IPS-11a (cell line): ENCODE measurements at regions not wholly inside any gene's neighbourhood (a gene's known extent, or its start where the extent isn't known, plus 50 kb on each side); places are given as distances from the start of the nearest gene placed in this dataset.
"Not testable (repeated sequence)": the region's sequence is repeated elsewhere in the genome, so short reads cannot be mapped to it uniquely, and the experiment has no call there.

Experiments used
- H3K4me3 ChIP-seq: one replicate; pipeline ENCODE4 v1.5.1; 2013; ENCODE audit warnings: low read depth, low read length, control low read depth

DNA sequence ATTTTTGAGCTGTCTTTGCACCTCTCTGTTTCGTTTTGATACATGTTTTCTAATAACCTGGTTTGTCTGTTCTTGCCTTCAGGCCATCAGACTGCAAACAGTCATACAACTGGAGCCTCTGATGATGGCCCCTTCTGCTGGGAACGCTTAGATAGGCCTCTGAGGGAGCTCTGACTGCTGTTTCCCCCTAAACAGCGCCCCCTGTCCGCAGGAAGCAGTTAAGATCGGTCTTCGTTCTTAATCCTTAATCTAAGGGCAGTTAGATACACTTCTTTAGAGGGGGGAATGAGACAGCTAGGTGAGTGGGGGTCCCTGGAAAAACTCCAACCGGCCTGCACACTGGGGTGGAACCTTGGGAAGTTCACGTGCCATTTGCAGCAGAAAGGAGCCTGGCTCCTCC is 1338.8 kb upstream of the SEL1L start:
- no peak overlapping the region for H3K4me3 ChIP-seq

DNA sequence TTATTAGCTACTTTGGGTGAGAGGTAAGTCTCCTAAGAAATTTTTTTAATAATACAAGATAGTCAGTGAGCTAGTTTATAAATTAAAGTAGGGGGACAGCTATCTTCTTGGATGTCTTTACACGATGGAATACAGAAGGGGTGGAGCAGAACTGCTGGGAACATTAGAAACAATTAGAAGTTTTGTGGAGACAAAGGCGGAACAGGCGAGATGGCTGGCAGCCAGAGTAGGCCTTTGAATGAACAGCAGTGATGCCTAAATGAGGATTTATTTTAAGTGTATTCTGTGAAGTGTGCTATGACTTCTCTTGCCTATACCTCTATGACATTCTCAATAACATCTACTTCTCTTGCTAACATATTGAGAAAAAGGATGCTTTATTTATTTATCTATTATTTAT is 1345.3 kb upstream of the SEL1L start:
- H3K4me3 ChIP-seq = no peak overlapping the region

DNA sequence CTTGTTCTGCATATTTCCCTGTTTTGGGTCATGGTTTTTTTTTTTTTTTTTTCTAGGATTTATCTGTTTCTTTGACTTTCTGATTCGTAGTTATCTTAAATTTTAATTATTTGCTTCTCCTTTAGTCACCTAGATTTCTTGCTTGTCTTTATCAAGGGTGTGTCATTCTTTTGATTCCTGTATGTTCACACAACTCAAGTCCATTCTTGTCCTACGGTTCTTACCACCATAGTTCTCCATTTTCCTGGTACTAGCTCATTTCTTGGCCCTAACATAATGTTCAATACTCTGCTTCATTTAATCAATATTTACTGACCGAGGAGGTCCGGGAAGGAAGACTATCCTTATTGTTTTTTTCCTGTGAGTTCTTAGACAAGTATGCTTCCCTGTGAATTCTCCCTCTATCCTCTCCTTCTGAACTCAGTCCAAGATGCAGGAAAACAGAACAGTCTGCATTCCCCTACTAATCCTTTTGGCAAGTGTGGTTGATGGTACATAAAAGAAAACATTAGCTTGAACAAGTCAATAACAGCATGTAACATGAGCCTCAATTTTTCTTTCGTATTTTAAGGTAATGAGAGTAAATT is 1346.4 kb upstream of the SEL1L start:
- no peak overlapping the region for H3K4me3 ChIP-seq

DNA sequence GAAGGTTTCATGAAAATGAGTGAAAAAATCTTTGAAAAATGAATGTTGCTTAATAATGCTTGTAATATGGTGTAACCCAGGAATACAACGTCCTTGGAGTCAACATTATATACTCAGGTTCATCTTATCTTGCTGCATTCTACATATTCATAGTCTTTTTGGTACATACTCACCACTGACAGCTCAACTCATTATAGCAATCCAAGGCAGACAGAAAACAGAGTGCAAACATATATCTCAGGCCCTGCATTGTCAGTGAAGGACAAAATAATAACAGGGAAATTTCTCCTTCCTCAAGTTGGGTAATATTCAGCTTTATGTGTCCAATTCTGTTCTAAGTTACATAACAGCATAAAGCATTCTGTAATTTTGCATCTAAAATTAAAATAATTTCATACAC is 1353.0 kb upstream of the SEL1L start:
- no peak overlapping the region for H3K4me3 ChIP-seq

DNA sequence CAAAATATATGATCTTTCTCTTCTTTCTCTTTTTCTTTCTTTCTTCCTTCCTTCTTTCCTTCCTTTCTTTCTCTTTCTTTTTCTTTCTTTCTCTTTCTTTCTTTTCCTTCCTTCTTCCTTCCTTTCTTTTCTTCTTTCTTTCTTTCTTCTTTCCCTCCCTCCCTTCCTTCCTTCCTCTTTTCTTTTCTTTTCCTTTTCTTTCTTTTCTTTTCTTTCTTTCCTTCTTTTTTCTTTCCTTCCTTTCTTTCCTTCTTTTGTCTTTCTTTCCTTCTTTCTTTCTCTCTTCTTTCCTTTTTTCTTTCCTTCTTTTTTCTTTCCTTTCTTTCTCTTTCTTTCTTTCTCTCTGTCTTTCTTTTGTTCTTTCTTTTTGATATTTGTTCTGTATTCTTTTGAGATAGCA is 1356.0 kb upstream of the SEL1L start:
- H3K4me3 ChIP-seq = no peak overlapping the region

DNA sequence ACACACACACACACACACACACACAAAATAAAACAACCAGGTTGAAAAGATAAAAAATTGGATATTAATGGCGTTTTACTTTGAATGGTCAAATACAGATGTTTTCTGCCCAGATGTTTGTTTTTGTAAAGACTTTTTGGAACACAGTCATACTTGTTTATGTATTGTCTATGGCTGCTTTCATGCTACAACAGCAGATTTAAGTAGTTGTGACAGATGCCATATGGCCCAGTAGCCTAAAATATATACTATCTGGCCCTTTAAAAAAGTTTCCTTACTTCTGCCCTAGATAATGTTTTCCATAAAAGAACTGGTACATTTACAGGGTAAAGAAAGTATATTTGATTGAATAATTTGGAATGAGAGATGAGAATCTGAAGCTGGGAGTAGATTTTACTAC is 1362.8 kb upstream of the SEL1L start:
- no peak overlapping the region for H3K4me3 ChIP-seq

DNA sequence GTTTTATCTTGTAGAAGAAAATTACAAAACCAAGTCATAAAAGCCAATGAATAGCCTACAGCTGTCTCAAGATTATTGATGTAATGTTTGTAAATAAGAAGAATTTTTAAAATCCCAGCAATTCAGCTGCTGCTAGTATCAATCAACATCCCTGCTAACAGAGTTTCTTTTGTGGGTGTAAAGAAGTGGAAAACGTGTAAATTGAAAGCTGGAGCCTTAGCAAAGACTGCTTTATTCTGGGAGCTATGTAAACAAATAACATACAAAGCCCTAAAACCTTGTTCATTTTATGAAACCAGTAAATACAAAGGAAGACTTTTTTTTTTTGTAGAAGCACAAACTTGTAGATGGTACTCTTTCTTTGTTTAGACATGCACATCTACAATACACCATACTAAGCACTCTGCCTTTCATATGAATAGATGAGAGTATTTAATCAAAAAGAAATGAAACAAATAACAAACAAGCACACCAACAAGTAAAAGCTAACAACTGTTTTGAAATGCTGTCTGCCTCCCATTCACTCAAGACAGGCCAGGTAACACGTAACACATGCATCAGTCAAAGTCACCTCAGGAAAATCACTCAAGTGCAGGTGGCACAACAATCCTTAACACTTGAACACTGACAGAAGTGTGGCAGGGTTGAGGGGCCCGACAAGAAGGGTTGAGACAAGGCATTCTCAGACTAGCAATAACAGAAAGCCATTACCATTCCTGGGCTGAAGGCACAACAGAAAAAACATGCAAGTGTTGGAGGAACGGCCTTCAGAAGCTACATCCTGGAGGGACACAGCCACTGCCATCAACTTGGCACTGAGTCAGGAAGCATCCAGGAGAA is 1364.0 kb upstream of the SEL1L start:
- no peak overlapping the region for H3K4me3 ChIP-seq

DNA sequence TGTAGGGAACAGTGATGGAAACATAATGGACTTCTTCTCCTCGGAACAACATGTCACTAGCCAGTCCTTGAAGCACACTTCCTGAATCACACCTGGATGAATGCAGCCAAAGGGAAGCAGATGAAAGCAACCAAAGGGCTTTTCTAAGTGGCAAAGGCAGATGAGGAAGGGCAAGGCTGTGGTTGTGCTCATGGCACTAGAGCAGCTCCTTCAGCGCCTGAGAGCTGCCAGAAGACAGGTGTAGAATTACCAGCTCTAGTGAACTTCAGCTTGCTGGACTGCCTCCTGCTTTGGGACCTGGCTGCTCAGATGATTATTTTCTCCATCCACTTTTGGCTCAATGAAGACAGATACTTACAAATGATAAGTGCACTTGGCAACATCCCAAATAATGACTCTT is 1372.1 kb upstream of the SEL1L start:
- H3K4me3 ChIP-seq = no peak overlapping the region

DNA sequence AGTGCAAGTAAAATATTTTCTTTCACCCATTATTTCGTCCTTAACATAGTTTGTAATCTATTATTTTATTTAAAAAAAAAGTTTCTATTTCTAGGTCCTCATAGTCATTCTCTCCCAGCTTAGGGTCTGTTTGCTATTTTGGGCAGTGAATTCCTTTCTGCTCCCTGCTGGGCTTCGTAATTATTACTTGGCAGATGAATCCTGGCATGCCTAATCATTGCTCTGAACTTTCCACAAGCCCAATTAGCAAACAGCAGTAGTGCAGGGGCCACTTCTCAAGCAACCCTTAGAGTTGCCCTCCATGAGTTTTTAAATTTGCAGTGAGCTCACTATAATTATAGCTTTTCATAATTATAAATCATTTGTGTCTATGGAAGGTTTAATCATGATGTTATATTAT is 1378.3 kb upstream of the SEL1L start:
- H3K4me3 ChIP-seq = no peak overlapping the region

DNA sequence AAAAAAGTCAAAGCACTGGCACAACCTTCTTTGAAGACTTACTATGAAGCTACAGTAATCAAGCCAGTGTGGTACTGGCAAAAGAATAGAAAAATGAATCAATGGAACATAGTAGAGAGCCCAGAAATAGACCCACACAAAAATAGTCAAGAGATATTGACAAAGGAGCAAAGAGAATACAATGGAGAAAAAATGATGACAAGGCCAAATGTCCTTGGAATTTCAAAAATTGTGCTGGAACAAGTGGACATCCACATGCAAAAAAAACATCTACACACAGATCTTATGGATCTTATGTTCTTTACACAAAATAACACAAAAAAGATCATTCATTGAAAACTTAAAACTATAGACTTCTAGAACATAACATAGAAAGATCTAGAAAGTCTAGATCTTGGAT is 1379.7 kb upstream of the SEL1L start:
- no peak overlapping the region for H3K4me3 ChIP-seq

DNA sequence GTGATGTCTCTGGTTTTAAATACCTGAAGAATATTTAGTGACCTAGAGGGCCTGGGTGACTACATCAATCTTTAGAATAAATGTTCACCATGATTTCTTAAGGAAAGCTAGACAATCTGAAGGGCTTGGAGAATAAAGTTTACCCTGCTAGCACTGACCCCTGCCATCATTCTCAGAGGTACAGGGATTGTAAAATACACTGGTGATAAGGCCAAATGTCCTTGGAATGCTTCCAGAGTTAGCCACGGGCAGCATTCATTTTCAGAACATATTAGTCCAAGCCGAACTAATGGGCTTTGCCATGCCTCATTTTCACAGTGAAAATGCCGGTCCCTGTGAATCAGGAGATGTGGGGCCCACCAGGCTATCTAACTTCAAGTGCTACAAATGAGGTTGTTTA is 1381.7 kb upstream of the SEL1L start:
- H3K4me3 ChIP-seq = no peak overlapping the region

DNA sequence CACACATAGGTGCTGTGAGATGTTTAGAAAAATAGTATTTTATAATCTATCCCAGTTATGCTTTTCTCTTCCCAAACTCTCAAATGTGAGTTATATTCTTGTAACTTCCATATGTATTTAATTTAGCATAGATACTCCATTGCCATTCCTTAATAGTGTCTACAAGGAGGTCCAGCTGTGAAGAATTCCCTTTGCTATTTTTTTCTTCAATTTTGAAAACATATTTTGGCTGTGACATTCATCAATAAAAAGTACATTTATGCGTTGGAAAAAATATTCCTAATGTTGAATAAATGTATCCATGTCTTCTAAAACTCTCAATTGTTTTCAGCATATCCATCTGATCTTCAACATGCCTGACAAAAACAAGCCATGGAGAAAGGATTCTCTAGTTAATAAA is 1402.0 kb upstream of the SEL1L start:
- H3K4me3 ChIP-seq = no peak overlapping the region

DNA sequence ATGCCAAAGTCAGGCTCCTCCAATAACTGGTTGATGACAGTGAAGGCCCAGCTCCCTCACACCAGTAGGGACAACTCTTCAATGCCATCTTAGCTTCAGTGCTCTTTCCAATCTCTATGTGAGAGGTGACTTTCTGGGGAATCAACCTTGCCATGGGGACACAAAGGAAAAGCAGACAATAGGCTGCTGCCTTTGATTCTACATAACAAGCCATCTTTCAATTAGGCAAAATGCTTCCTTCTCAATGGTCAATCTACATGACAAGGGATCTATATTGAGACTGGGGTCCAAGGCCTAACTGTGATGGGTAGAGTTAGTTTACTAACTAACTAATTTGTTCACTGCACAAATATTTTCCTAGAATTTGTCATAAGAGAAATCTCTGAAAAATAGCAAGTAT is 1417.5 kb upstream of the SEL1L start:
- H3K4me3 ChIP-seq = no peak overlapping the region

DNA sequence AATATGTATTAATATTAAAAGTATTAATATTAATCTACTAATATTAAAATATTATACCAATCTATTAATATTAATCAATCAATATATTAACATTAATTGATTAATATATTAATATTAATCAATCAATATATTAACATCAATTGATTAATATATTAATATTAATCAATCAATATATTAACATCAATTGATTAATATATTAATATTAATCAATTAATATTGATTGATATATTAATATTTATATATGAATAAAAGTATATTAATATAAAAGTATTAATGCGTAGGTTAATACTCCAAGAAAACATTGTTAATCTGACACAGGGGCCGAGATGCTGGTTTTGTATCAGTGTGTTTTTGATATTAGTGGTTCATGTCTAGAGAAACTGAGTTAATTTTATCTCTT is 1430.1 kb upstream of the SEL1L start:
- no peak overlapping the region for H3K4me3 ChIP-seq

DNA sequence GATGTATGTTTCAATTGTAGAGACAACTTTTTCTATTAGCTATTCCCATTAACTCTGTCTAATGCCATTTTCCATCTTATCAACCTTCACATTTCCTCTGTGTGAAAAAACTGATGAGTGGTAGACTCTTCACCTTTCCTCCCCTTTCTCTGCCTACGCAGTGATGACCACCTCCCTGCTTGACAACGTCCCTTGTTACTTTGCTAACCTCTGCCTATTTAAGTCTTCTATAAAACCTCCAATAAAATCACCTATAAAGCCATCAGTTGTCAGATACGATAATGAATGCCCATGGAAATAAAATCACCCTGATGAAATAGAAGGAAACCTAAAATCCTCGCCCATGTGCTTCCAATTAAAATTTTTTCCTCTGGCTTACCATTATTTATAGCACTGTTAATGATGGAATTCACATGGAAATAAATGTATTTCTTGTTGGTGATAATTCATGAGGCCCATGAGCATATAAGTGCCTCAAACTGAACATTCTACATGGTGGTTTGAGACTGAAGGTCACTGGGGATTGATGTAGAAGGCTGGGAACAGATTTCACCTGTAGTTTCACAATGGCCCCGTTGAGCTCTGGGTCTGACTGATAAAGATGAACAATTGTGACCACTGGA is 1454.0 kb upstream of the SEL1L start:
- H3K4me3 ChIP-seq = no peak overlapping the region

DNA sequence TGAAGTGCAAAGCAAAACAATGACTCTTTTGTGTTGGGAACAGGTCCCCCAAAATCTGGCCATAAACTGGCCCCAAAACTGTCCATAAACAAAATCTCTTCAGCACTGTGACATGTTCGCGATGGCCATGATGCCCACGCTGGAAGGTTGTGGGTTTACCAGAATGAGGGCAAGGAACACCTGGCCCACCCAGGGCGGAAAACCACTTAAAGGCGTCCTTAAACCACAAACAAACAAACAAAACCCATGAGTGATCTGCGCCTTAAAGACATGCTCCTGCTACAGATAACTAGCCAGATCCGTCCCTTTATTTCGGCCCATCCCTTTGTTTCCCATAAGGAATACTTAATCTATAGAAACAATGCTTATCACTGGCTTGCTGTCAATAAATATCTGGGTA is 1460.9 kb upstream of the SEL1L start:
- H3K4me3 ChIP-seq = not testable (repeated sequence)

DNA sequence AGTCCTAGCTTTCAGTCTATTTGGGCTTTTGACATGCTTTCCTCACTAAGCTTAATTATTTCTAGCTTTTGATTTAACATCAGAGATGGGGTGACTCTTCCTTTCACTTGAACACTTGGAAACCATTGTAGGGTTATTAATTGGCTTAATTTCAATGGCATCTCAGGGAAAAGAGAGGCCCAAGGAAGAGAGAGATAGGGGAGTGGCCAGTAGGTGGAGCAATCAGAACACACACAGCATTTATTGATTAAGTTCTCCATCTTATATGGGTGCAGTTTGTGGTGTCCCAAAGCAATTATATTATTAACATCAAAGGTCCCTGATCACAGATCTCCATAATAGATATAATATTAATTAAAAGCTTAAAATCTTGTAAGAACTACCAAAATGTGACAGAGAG is 1466.1 kb upstream of the SEL1L start:
- no peak overlapping the region for H3K4me3 ChIP-seq

DNA sequence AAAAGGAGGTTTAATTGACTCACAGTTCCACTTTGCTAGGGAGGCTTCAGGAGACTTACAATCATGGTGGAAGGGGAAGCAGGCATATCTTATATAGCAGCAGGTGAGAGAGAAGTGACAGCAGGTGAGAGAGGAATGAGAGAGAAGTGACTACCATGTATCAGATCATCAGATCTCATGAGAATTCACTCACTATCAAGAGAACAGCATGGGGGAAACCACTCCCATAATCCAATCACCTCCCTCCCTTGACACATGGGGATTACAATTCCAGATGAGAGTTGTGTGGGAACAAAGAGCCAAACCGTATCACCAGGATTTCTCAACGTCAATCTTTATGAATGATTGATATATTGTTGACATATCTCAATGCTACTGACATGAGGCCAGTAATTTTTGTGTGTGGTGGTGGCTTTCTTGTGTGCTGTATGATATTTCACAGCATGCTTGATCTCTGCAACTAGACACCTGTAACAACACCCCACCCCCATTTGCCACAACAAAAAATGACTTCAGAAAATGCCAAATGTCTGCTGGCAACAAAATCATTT is 1470.9 kb upstream of the SEL1L start:
- H3K4me3 ChIP-seq = no peak overlapping the region

DNA sequence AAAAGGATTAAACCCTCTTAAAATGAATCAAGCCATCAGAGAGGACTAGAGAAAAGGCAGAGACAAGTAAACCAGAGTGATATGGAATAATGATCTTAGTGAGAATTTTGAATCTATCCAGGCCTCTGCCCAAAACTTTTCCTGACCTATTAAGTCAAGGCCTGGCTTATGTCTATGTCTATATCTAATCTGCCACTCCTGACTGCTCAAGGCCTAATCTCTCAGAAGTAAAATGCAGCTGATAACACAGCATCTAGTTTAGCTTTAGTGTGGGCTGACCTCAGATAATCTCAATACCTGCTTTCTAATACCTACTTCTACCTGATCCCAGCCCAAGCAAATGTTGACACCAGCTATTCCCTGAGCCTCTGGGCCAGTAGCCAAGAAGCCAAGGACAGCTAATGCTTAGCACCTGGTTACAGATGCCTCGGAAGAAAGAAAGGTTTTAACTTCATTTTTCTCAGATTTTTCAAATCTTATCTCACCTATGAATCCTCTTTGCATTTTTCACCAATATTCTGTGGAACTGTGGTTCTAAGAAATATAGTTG is 1472.5 kb upstream of the SEL1L start:
- H3K4me3 ChIP-seq = no peak overlapping the region

DNA sequence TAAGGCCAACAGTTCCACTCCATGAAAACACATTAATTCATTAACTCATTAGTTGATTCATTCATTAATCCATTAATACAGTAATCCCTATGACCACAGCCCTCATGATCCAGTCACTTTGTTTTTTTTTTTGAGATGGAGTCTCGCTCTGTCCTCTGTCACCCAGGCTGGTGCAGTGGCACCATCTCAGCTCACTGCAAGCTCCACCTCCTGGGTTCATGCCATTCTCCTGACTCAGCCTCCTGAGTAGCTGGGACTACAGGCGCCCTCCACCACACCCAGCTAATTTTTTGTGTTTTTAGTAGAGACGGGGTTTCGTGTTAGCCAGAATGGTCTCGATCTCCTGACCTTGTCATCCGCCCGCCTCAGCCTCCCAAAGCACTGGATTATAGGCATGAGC is 1473.4 kb upstream of the SEL1L start:
- H3K4me3 ChIP-seq = not testable (repeated sequence)

DNA sequence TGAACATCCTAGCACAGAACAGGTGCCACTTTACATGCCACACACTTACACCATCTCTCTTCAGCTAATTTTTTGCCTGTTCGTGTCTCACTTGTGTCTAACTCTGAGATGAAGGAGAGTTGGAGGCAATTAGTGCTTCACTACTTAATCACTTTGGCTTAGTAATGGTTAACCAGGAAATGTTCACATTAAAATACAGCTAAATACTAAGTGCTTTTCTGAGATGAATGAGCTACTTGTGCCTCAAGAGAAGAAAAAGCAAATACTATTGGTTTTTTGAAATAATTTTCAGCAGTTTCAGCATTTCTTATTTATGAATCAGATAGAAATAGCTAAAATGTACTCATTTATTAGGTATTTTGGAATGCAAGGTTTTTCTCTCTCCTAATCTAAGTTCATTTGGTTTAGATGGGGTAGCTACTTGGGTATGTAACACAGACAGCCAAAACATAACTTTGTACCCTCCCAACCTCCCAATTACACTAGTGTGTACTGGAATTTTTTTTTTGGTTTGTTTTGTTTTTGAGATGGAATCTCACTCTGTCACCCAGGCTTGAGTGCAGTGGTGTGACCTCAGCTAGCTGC is 1474.1 kb upstream of the SEL1L start:
- H3K4me3 ChIP-seq = no peak overlapping the region
